Cerebellar nuclear complex (tissue), 1 donor: ENCODE measurements at regions not wholly inside any gene's neighbourhood (a gene's known extent, or its start where the extent isn't known, plus 50 kb on each side); places are given as distances from the start of the nearest gene placed in this dataset.
"Not testable (repeated sequence)": the region's sequence is repeated elsewhere in the genome, so short reads cannot be mapped to it uniquely, and the experiment has no call there.

Experiments used
- DNase-seq, 2 experiments: peaks; one replicate each; lab custom pipeline; 2025; lab: John Stamatoyannopoulos, UW

- no peak for DNase-seq
Observed at GRCh38 chr1:195754874-195755273, 853.4 kb downstream of the KCNT2 start.

- no peak for DNase-seq
Observed at GRCh38 chr1:195754303-195754702, 853.9 kb downstream of the KCNT2 start.

- DNase-seq, result no peak
Observed at GRCh38 chr1:195748969-195749368, 859.3 kb downstream of the KCNT2 start.

GRCh38 chr1:195745189-195746010, 862.8 kb downstream of the KCNT2 start:
- DNase-seq, result no peak

GRCh38 chr1:195744256-195744655, 864.0 kb downstream of the KCNT2 start:
- DNase-seq, result no peak

GRCh38 chr1:195740862-195741261, 867.4 kb downstream of the KCNT2 start:
- DNase-seq, result no peak

- no peak for DNase-seq
Observed at GRCh38 chr1:195738966-195739650, 869.1 kb downstream of the KCNT2 start.

GRCh38 chr1:195735140-195735539, 873.1 kb downstream of the KCNT2 start:
- DNase-seq, result no peak

GRCh38 chr1:195733826-195734225, 874.4 kb downstream of the KCNT2 start:
- no peak for DNase-seq

GRCh38 chr1:195733408-195733807, 874.8 kb downstream of the KCNT2 start:
- DNase-seq, result no peak

- DNase-seq, result no peak
Observed at GRCh38 chr1:195731385-195731784, 876.9 kb downstream of the KCNT2 start.

- no peak for DNase-seq
Observed at GRCh38 chr1:195723796-195724194, 884.4 kb downstream of the KCNT2 start.

- not testable (repeated sequence) for DNase-seq
Observed at GRCh38 chr1:195722852-195723795, 885.1 kb downstream of the KCNT2 start.

- not testable (repeated sequence) for DNase-seq
Observed at GRCh38 chr1:195722146-195722545, 886.1 kb downstream of the KCNT2 start.

GRCh38 chr1:195721210-195721971, 886.8 kb downstream of the KCNT2 start:
- no peak for DNase-seq

- DNase-seq, result no peak
Observed at GRCh38 chr1:195717651-195718050, 890.6 kb downstream of the KCNT2 start.

- no peak for DNase-seq
Observed at GRCh38 chr1:195715652-195716051, 892.6 kb downstream of the KCNT2 start.

GRCh38 chr1:195714248-195714647, 894.0 kb downstream of the KCNT2 start:
- DNase-seq, result no peak

GRCh38 chr1:195709821-195710220, 898.4 kb downstream of the KCNT2 start:
- no peak for DNase-seq

GRCh38 chr1:195704028-195704427, 904.2 kb downstream of the KCNT2 start:
- no peak for DNase-seq

- DNase-seq, result no peak
Observed at GRCh38 chr1:195701149-195701548, 907.1 kb downstream of the KCNT2 start.
